GM18909 (cell line): ENCODE measurements at regions not wholly inside any gene's neighbourhood (a gene's known extent, or its start where the extent isn't known, plus 50 kb on each side); places are given as distances from the start of the nearest gene placed in this dataset.
A peak's percentile ranks its signal among the peaks of the same experiment; 100 is the strongest.
"Not testable (repeated sequence)": the region's sequence is repeated elsewhere in the genome, so short reads cannot be mapped to it uniquely, and the experiment has no call there.

Source experiments
- ATAC-seq: cut with Tn5 transposase; IDR thresholded peaks from one replicate; pipeline ENCODE4 v1.9.1; 2021; ENCODE audit warnings: mild to moderate bottlenecking; ENCODE audit not compliant: unreplicated experiment, poor library complexity

GRCh38 chr5:7261900-7262299 is 134.0 kb upstream of the ADCY2 start:
- no peak for ATAC-seq

DNA sequence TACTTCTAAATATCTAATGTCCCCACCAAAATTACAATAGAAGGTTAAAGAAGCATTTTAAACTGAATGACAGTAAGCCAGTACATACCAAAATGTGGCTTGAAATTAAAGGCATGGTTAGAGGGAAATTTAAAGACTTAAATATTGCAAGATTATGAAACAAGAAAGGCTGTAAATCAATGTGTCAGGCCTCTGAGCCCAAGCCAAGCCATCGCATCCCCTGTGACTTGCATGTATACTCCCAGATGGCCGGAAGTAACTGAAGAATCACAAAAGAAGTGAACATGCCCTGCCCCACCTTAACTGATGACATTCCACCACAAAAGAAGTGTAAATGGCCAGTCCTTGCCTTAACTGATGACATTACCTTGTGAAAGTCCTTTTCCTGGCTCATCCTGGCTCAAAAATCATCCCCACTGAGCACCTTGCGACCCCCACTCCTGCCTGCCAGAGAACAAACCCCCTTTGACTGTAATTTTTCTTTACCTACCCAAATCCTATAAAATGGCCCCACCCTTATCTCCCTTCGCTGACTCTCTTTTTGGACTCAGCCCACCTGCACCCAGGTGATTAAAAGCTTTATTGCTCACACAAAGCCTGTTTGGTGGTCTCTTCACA is 132.4 kb upstream of the ADCY2 start:
- not testable (repeated sequence) for ATAC-seq

DNA sequence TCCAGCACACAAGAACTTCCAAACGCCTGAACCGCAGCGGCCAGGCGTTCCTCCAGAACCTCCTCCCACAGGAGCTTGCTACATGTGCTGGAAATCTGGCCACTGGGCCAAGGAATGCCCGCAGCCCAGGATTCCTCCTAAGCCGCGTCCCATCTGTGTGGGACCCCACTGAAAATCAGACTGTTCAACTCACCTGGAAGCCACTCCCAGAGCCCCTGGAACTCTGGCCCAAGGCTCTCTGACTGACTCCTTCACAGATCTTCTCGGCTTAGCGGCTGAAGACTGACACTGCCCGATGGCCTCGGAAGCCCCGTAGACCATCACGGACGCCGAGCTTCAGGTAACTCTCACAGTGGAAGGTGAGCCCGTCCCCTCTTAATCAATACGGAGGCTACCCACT is 130.2 kb upstream of the ADCY2 start:
- not testable (repeated sequence) for ATAC-seq

- not testable (repeated sequence) for ATAC-seq
These were observed 127.2 kb upstream of the ADCY2 start for GRCh38 chr5:7268722-7269121.

- no peak for ATAC-seq
These were observed 126.2 kb upstream of the ADCY2 start for GRCh38 chr5:7269591-7270274.

DNA sequence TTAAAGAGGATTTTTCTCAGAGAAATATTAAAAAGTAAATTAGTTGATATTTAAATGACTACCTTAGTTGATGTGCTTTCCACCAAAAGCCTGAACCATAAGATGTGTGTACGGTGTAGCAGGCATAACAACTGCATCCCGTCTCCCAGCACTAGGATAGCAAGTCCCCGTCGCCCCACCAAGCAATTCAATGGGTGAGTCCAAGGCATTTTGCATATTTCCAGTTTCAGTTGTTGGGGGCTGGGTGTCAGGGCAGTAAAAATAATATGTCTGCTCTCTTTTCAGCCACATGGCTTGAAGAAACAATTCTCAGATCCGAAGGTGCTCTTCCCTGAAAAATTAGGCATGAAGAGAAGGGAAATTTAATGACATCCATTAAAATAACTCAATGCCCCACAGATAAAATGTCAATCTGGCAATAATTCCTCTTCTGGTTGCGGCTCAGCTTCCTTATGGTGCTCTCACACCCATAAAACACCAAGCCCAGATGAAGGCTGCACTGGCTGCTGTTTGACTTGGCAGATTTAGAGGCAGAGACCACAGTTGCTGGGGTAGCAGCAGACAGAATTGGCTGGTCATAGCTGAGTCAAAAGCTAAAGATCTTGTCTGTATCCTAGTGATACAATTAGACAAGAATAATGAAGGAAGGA is 124.4 kb upstream of the ADCY2 start:
- no peak for ATAC-seq

GRCh38 chr5:7272408-7272965 is 123.5 kb upstream of the ADCY2 start:
- ATAC-seq: no peak

GRCh38 chr5:7274203-7274602 is 121.7 kb upstream of the ADCY2 start:
- ATAC-seq: no peak

DNA sequence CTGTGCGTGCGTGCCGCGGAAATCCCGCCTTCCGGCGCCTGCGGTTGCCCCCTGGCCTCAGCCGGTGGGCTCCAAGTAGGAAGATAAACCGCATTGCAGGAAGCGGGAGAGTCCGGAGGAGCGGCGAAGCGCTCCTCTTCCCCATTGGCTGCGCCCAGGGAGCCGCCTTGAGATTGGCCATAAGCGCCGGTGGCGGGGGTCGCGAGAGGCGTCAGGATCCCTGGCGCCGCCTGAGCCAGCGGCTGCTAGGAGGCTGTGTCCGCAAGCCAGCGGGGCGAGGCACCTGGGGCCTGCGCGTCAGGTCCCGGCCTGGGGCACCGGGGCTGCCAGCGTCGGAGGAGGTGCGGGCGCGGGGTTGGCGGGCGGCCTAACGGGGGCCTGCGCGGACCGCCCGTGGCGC is 106.3 kb upstream of the ADCY2 start:
- ATAC-seq: not testable (repeated sequence)

DNA sequence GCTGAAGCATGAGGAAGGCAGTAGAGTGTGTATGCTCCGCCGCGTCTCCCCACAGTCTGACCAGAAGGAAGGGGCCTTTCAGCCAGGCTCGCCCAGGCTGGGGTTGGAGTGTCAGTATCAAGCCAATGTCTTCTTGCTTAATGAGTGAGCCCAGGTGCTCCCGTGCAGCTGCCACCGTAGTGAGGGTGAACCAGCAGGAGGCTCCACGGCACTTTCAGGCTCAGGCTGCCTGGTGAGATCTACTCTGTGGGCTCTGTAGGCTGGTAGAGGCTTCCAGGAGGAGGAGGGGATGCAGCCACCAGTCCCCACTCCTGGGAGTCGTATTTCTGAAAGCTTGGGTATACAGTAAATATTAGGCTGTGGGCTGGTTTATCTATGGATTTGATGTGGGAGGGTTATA is 98.1 kb upstream of the ADCY2 start:
- ATAC-seq: not testable (repeated sequence)

DNA sequence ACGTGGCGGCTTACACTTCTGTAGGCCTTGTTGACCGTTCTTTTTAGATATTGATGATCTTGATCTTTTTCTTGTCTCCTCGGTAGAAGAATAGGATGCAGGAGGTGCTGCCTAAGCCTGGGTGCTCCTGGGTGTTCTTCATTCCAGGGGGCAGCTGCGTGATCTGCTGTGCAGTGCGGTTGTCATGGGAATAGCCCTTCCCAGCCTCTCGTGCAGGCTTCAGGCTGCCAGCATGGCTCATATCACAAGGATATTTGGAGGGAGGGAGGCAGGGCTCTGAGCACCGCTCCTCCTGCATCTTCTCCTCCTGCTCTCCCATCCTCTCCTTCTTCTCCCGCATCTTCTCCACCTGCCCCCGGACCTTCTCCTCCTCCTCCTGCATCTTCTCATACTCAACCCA is 96.2 kb upstream of the ADCY2 start:
- not testable (repeated sequence) for ATAC-seq

- peak; percentile 44 for ATAC-seq
These were observed 90.8 kb upstream of the ADCY2 start for GRCh38 chr5:7305000-7305674.

DNA sequence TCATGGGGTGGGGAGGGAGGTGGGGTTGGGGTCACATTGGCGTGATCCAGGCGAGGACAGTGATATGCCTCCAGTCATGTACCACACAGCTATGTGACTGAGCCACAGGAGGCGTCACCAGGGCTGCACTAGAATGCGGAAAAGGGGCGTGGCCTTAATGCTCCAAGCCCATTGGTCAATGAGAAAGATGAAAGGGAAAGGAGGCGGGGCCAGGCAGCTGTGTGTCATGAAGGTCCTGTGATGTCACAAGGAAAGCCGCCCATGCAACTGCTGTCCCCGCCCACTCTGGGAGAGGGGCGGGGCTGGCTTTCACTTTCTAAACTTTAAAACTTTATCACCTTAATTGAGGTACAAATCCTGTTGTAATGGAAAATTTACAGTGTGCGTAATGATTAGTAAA is 89.4 kb upstream of the ADCY2 start:
- not testable (repeated sequence) for ATAC-seq

GRCh38 chr5:7307709-7308108 is 88.2 kb upstream of the ADCY2 start:
- ATAC-seq: not testable (repeated sequence)

DNA sequence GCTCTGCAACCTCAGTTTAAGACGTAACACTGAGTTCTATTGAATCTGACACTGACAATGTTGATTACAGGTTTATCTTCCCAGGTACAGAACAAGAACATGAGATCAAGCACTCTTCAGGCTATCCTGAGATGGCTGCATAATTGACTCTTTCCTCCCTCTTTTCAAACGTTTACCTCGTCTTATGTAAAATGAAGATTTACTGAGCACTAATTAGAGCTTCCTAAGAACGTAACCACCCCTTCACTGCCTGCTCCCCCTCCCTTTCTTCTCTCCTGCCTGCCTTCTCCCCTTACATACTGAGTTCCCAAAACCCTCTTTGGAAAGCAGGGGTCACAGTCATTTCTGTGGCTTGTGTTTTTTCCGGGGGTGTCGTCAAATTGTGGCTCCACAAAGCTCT is 86.2 kb upstream of the ADCY2 start:
- ATAC-seq: not testable (repeated sequence)

DNA sequence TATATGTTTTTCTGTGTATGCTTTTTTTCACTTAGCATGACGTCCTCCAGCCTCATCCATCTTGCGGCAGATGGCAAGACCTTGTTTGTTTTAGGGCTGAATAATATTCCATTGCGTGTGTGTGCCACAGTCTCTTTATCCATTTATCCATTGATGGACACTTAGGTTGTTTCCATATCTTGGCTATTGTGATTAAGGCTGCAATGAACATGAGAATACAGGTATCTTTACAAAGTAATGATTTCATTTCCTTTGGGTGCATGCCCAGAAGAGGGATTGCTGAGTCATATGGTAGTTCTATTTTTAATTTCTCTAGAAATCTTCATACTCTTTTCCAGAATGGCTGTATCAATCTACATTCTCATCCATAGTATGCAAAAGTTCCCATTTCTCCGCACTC is 85.3 kb upstream of the ADCY2 start:
- ATAC-seq: not testable (repeated sequence)

GRCh38 chr5:7315118-7315517 is 80.8 kb upstream of the ADCY2 start:
- no peak for ATAC-seq

- no peak for ATAC-seq
These were observed 78.2 kb upstream of the ADCY2 start for GRCh38 chr5:7317751-7318150.

DNA sequence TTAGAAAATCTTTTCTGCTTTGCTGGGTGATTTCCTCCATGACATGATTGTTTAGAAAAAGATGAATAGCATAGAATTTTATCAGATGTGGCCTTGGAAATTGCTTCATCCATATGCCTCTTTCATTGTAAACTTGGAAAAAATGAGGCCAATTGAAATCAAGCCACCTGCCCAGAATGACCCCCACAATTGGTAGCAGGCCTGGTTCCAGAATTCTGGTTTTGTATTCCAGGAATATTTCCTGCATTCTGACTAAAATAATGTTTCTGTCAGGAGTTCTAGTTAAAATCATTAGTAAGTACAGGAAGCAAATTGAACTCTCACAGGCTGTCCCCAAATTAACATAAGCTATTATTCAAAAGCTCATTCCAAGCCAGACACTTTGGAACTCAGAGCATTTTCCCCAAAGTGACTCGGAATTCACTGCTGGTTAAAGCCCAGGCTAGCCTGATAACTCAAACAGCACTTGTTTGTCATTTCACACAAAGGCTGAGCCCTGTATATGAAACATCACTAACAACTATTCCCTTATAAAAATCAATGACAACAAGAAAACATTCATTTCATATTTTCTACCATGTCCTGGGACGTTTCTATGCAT is 75.1 kb upstream of the ADCY2 start:
- ATAC-seq: no peak

DNA sequence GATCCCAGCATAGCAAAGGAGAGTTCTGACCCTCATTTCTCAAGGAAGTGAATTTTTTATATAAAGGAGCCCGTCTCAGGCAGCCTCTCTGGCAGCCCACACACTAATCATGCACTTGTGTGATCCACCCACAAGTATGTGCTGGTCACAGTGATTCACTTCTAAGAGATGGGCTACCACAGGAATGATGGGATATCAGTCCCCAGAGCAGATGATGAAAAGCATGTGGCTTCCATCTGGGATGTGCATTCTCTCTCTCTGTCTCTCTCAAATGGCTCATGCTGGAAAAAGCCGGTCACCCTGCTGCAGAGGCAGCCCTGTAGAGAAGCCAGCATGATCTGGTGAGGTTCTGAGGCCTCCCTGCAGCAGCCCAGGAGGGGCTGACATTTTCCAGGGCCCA is 74.2 kb upstream of the ADCY2 start:
- no peak for ATAC-seq
